ENCODE measurements at regions not wholly inside any gene's neighbourhood (a gene's known extent, or its start where the extent isn't known, plus 50 kb on each side); places are given as distances from the start of the nearest gene placed in this dataset.

GRCh38 chr5:56480078-56480704, 247.1 kb upstream of the ANKRD55 start (continued):
- TF ChIP-seq FOXM1 (CRISPR knock-in tag; IDR thresholded peaks at IDR 0.05) (no peak), CCDC6 (CRISPR knock-in tag; IDR thresholded peaks at IDR 0.05) (no peak; the same call in 1 of the 2 replicates), MATR3 (CRISPR knock-in tag; IDR thresholded peaks at IDR 0.05) (no peak), ZNF138 (CRISPR knock-in tag; IDR thresholded peaks at IDR 0.05; ENCODE audit: low read depth) (no peak), NFE2L1 (CRISPR knock-in tag; IDR thresholded peaks at IDR 0.05; ENCODE audit: borderline replicate concordance) (no peak), ZNF746 (CRISPR knock-in tag; IDR thresholded peaks at IDR 0.05) (peak; percentile 87; the same call in 1 of the 2 replicates), SRF (IDR thresholded peaks at IDR 0.05; ENCODE audit: low read depth, low read length) (no peak), HNRNPLL (IDR thresholded peaks at IDR 0.05; ENCODE audit: low read depth, low read length, poor library complexity, severe bottlenecking) (no peak), ZNF232 (CRISPR knock-in tag; IDR thresholded peaks at IDR 0.05; ENCODE audit: borderline replicate concordance) (no peak), PITX1 (CRISPR knock-in tag; IDR thresholded peaks at IDR 0.05) (peak; percentile 90), ATF7-NPFF (CRISPR knock-in tag; IDR thresholded peaks at IDR 0.05; ENCODE audit: low read depth) (no peak), ZNF883 (CRISPR knock-in tag; IDR thresholded peaks at IDR 0.05; ENCODE audit: not compliant biosample characterization) (no peak), ZMYM2 (CRISPR knock-in tag; IDR thresholded peaks at IDR 0.05) (no peak), ATF3 (CRISPR knock-in tag; IDR thresholded peaks at IDR 0.05) (no peak; the same call in 1 of the 2 replicates), SNRNP70 (IDR thresholded peaks at IDR 0.05; ENCODE audit: low read depth, low read length) (no peak), ZNF275 (CRISPR knock-in tag; IDR thresholded peaks at IDR 0.05; ENCODE audit: borderline replicate concordance) (no peak), ZNF230 (CRISPR knock-in tag; IDR thresholded peaks at IDR 0.05) (no peak), HOXA5 (CRISPR knock-in tag; IDR thresholded peaks at IDR 0.05) (no peak), TBX2 (CRISPR knock-in tag; IDR thresholded peaks at IDR 0.05; ENCODE audit: borderline replicate concordance) (peak; percentile 86), WIZ (CRISPR knock-in tag; IDR thresholded peaks at IDR 0.05) (no peak), E2F5 (CRISPR knock-in tag; conservative IDR thresholded peaks at IDR 0.05) (no peak), ZNF350 (CRISPR knock-in tag; IDR thresholded peaks at IDR 0.05; ENCODE audit: borderline replicate concordance, low read depth) (0 out of 2 replicates have a peak, but pooled peaks have one; percentile 57), GATAD1 (CRISPR knock-in tag; IDR thresholded peaks at IDR 0.05) (no peak), FOXP4 (CRISPR knock-in tag; IDR thresholded peaks at IDR 0.05) (peak; percentile 91), ZNF670 (CRISPR knock-in tag; IDR thresholded peaks at IDR 0.05; ENCODE audit: borderline replicate concordance) (peak; percentile 40; the same call in 1 of the 2 replicates), FLYWCH1 (CRISPR knock-in tag; IDR thresholded peaks at IDR 0.05) (no peak)

Measured in HepG2 (cell line).